B cell (primary cell): ENCODE measurements at regions not wholly inside any gene's neighbourhood (a gene's known extent, or its start where the extent isn't known, plus 50 kb on each side); places are given as distances from the start of the nearest gene placed in this dataset.

Experiments
- ATAC-seq: fragments of 200-7000 bp; cut with Tn5 transposase; one replicate; pipeline ENCODE4 v1.10.0; 2021; ENCODE audit warnings: low read depth, mild to moderate bottlenecking, moderate number of reproducible peaks, moderate library complexity
- CTCF ChIA-PET: fragments of 350-600 bp; sonication (Branson Sonifier 250); formaldehyde crosslinking; loops from one replicate; lab custom pipeline; 2021; ENCODE audit warnings: antibody characterized with exemption, inconsistent platforms; lab: Charles Lee
- POLR2A ChIA-PET: fragments of 350-600 bp; sonication (Branson Sonifier 250); formaldehyde crosslinking; loops from one replicate; lab custom pipeline; 2021; ENCODE audit warnings: antibody characterized with exemption; lab: Charles Lee
- DNase-seq: peaks from one replicate; pipeline ENCODE4 v3.0.0; 2013
- H2AFZ ChIP-seq: 2 replicates; pipeline ENCODE4 v1.6.1; 2012; ENCODE audit warnings: mild to moderate bottlenecking, low read depth, low read length; ENCODE audit not compliant: insufficient read depth, poor library complexity, severe bottlenecking
- H3K27ac ChIP-seq, 2 donors: 1 replicate in 1 of 2; 2 replicates in 1 of 2; pipeline ENCODE4 v1.5.1; 2012 to 2013; ENCODE audit warnings: low read length in 2 of 2, mild to moderate bottlenecking in 2 of 2, moderate library complexity in 1 of 2
- H3K27me3 ChIP-seq, 4 experiments: fragments of 200-600 bp in 1 of 4; sonication (generic) in 1 of 4; replicated peaks in 1 of 4; 1 replicate in 2 of 4; 2 replicates in 2 of 4; pipeline versions ENCODE4 v1.6.1 to v1.7.0; 2013 to 2016; ENCODE audit warnings: low read length in 3 of 4, mild to moderate bottlenecking in 2 of 4, mixed read lengths in 1 of 4, moderate library complexity in 1 of 4; ENCODE audit not compliant: insufficient read depth in 4 of 4, control insufficient read depth in 3 of 4; ENCODE audit errors: control extremely low read depth in 1 of 4
- H3K36me3 ChIP-seq, 2 experiments: replicated peaks in 1 of 2; 1 replicate in 1 of 2; 2 replicates in 1 of 2; pipeline versions ENCODE4 v1.6.1 to v1.7.1; 2013; ENCODE audit warnings: low read length in 1 of 2; ENCODE audit not compliant: insufficient read depth in 2 of 2, control insufficient read depth in 1 of 2; ENCODE audit errors: control extremely low read depth in 1 of 2, extremely low read depth in 1 of 2
- H3K4me1 ChIP-seq, 2 donors: fragments of 200-600 bp in 1 of 2; sonication (generic) in 1 of 2; 1 replicate in 1 of 2; 2 replicates in 1 of 2; pipeline versions ENCODE4 v1.5.1 to v1.6.1; 2013 to 2017; ENCODE audit warnings: low read length in 2 of 2; ENCODE audit not compliant: control insufficient read depth in 2 of 2, insufficient read depth in 2 of 2
- H3K4me2 ChIP-seq: replicated peaks from 2 replicates; pipeline ENCODE3; 2012; ENCODE audit warnings: mild to moderate bottlenecking, low read depth, low read length; ENCODE audit not compliant: poor library complexity, severe bottlenecking
- H3K4me3 ChIP-seq, 5 experiments: fragments of 200-600 bp in 1 of 5; sonication (generic) in 1 of 5; 1 replicate in 3 of 5; 2 replicates in 2 of 5; pipeline versions ENCODE4 v1.5.1 to v1.7.0; 2011 to 2016; ENCODE audit warnings: low read length in 4 of 5, mild to moderate bottlenecking in 4 of 5, low read depth in 2 of 5, control low read depth in 1 of 5, moderate library complexity in 1 of 5; ENCODE audit not compliant: insufficient read depth in 1 of 5; ENCODE audit errors: control extremely low read depth in 1 of 5, extremely low read depth in 1 of 5
- H3K79me2 ChIP-seq: fragments of 200-600 bp; sonication (generic); one replicate; pipeline ENCODE4 v1.6.0; 2016; ENCODE audit warnings: low read length; ENCODE audit not compliant: control insufficient read depth, insufficient read depth
- H3K9ac ChIP-seq: fragments of 200-600 bp; sonication (generic); 2 replicates; pipeline ENCODE4 v1.6.1; 2017; ENCODE audit warnings: mild to moderate bottlenecking, low read length, moderate library complexity
- H3K9me3 ChIP-seq, 3 donors: one replicate each; pipeline versions ENCODE4 v1.6.1 to v1.7.1; 2013; ENCODE audit warnings: low read length in 2 of 3; ENCODE audit not compliant: control insufficient read depth in 2 of 3, insufficient read depth in 1 of 3; ENCODE audit errors: control extremely low read depth in 1 of 3
- H4K20me1 ChIP-seq: 2 replicates; pipeline ENCODE4 v1.6.0; 2012; ENCODE audit warnings: mild to moderate bottlenecking, low read length; ENCODE audit not compliant: insufficient read depth, control insufficient read depth, poor library complexity, severe bottlenecking
- H3K27ac Mint-ChIP-seq: one replicate; pipeline ENCODE4 v1.8.0; 2021; ENCODE audit warnings: mixed read lengths
- H3K27me3 Mint-ChIP-seq: one replicate; pipeline ENCODE4 v1.8.0; 2021; ENCODE audit warnings: mixed read lengths
- H3K4me1 Mint-ChIP-seq: one replicate; pipeline ENCODE4 v1.8.0; 2021; ENCODE audit warnings: mixed read lengths
- H3K4me3 Mint-ChIP-seq: one replicate; pipeline ENCODE4 v1.8.0; 2021; ENCODE audit warnings: mixed read lengths
- H3K9me3 Mint-ChIP-seq: one replicate; pipeline ENCODE4 v1.8.0; 2022; ENCODE audit warnings: mixed read lengths; ENCODE audit not compliant: insufficient read depth
- EZH2 ChIP-seq: IDR thresholded peaks from 2 replicates; pipeline ENCODE4 v1.6.1; 2012; ENCODE audit warnings: borderline replicate concordance, low read depth, mild to moderate bottlenecking, moderate library complexity, low read length; ENCODE audit not compliant: insufficient read depth, poor library complexity, severe bottlenecking
- WGBS: methylation state at CpG from one replicate; pipeline ENCODE4 v1.1.5; 2013; ENCODE audit warnings: missing lambda C conversion rate; ENCODE audit not compliant: insufficient coverage; 5-methylcytosine and 5-hydroxymethylcytosine counted together
- intact Hi-C: fragments of 100-400 bp; cut with micrococcal nuclease; formaldehyde crosslinking; loops from one replicate; pipeline ENCODE4 v1.10.0; 2022
- TF ChIP-seq, protein P1 (sequence below): fragments of 200-600 bp; IDR thresholded peaks from one replicate; pipeline ENCODE4 v1.8.0; 2022; ENCODE audit warnings: antibody characterized with exemption, mild to moderate bottlenecking

DNA sequence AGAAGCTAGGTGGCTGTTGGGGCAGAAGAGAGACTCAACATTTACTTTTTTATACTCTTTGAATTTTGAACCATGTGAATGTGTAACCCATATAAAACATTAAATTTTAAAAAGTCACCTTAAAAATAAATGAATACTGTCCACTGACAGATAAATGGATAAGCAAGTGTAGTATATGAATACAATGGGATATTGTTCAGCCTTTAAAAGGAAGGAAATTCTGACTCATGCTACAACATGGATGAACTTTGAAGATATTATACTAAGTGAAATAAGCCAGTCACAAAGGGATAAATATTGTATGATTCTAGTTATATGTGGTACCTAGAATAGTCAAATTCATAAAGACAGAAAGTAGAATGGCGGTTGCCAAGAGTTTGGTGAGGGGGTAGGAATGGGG, 113.9 kb downstream of the TMEM174 start:
- Histone ChIP-seq H3K36me3 (no peaks in the 10 kb centered on the region), H3K9ac (no peak overlapping the region), H3K4me3 (no peak overlapping the region), H3K4me1 (no peaks in the 10 kb centered on the region), H3K79me2 (no peaks in the 10 kb centered on the region), H2AFZ (no peak overlapping the region), H4K20me1 (no peaks in the 10 kb centered on the region), H3K4me2 (no peak overlapping the region), H3K27me3 (peaks cover 0 to 15% (median 0%) of the 10 kb centered on the region in 4 experiments), H3K9me3 (peaks cover 0 to 3% (median 0%) of the 10 kb centered on the region in 3 donors), H3K27ac (no peak overlapping the region)
- peaks cover 2% of the 10 kb centered on the region for H3K9me3 Mint-ChIP-seq
- H3K4me1 Mint-ChIP-seq, result no peaks in the 10 kb centered on the region
- no peak for ATAC-seq
- H3K4me3 Mint-ChIP-seq, result no peak overlapping the region
- H3K27ac Mint-ChIP-seq, result no peak overlapping the region
- TF ChIP-seq, protein P1, sequence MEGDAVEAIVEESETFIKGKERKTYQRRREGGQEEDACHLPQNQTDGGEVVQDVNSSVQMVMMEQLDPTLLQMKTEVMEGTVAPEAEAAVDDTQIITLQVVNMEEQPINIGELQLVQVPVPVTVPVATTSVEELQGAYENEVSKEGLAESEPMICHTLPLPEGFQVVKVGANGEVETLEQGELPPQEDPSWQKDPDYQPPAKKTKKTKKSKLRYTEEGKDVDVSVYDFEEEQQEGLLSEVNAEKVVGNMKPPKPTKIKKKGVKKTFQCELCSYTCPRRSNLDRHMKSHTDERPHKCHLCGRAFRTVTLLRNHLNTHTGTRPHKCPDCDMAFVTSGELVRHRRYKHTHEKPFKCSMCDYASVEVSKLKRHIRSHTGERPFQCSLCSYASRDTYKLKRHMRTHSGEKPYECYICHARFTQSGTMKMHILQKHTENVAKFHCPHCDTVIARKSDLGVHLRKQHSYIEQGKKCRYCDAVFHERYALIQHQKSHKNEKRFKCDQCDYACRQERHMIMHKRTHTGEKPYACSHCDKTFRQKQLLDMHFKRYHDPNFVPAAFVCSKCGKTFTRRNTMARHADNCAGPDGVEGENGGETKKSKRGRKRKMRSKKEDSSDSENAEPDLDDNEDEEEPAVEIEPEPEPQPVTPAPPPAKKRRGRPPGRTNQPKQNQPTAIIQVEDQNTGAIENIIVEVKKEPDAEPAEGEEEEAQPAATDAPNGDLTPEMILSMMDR, result no peak
- TF ChIP-seq EZH2, result no peak
- DNase-seq, result no peak
- WGBS, result 100% methylated on average over 1 of the region's 1 CpG
- intact Hi-C loops, result no loop called here
- ChIA-PET POLR2A (no interaction called here), CTCF (no interaction called here)
- H3K27me3 Mint-ChIP-seq, result peaks cover 38% of the 10 kb centered on the region

DNA sequence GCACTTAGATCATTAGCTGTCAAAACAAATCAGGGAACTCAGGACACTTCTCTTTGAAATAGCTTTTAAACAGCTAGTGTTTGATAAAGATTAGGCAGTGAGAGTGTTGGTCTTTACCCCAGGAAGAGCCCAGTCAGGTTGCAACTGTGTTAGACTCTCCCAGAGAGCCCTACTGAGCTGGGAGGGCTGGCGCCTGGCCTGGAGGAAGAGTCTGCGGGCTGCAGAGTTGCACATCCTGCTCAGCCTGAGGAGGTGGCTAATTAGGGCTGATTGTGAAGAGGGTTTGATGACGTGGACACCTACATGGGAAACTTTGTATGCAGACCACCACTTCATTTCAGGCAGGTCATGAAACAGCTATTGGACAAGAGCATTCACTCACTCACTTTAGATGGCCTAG, 112.0 kb downstream of the TMEM174 start:
- H3K4me3 ChIP-seq, result no peak overlapping the region
- ATAC-seq (no peak), DNase-seq (no peak)
- H2AFZ ChIP-seq, result no peak overlapping the region
- Mint-ChIP-seq H3K4me1 (no peaks in the 10 kb centered on the region), H3K4me3 (no peak overlapping the region), H3K27me3 (peaks cover 31% of the 10 kb centered on the region), H3K27ac (no peak overlapping the region), H3K9me3 (peaks cover 2% of the 10 kb centered on the region)
- H3K4me2 ChIP-seq, result no peak overlapping the region
- H3K27me3 ChIP-seq, result peaks cover 0 to 4% (median 0%) of the 10 kb centered on the region in 4 experiments
- no peak overlapping the region for H3K27ac ChIP-seq
- ChIA-PET POLR2A (no interaction called here), CTCF (no interaction called here)
- WGBS, result 82% methylated on average over 2 of the region's 3 CpGs
- no peaks in the 10 kb centered on the region for H4K20me1 ChIP-seq
- no peaks in the 10 kb centered on the region for H3K4me1 ChIP-seq
- no peaks in the 10 kb centered on the region for H3K9me3 ChIP-seq
- H3K36me3 ChIP-seq, result no peaks in the 10 kb centered on the region
- TF ChIP-seq EZH2, result no peak
- TF ChIP-seq, protein P1, result no peak
- intact Hi-C loops, result no loop called here
- no peaks in the 10 kb centered on the region for H3K79me2 ChIP-seq
- no peak overlapping the region for H3K9ac ChIP-seq
